B cell (primary cell): ENCODE measurements at regions not wholly inside any gene's neighbourhood (a gene's known extent, or its start where the extent isn't known, plus 50 kb on each side); places are given as distances from the start of the nearest gene placed in this dataset.

Experiments
- ATAC-seq: fragments of 200-7000 bp; cut with Tn5 transposase; one replicate; pipeline ENCODE4 v1.10.0; 2021; ENCODE audit warnings: low read depth, mild to moderate bottlenecking, moderate number of reproducible peaks, moderate library complexity
- CTCF ChIA-PET: fragments of 350-600 bp; sonication (Branson Sonifier 250); formaldehyde crosslinking; loops from one replicate; lab custom pipeline; 2021; ENCODE audit warnings: antibody characterized with exemption, inconsistent platforms; lab: Charles Lee
- POLR2A ChIA-PET: fragments of 350-600 bp; sonication (Branson Sonifier 250); formaldehyde crosslinking; loops from one replicate; lab custom pipeline; 2021; ENCODE audit warnings: antibody characterized with exemption; lab: Charles Lee
- DNase-seq: peaks from one replicate; pipeline ENCODE4 v3.0.0; 2013
- H2AFZ ChIP-seq: 2 replicates; pipeline ENCODE4 v1.6.1; 2012; ENCODE audit warnings: mild to moderate bottlenecking, low read depth, low read length; ENCODE audit not compliant: insufficient read depth, poor library complexity, severe bottlenecking
- H3K27ac ChIP-seq, 2 donors: 1 replicate in 1 of 2; 2 replicates in 1 of 2; pipeline ENCODE4 v1.5.1; 2012 to 2013; ENCODE audit warnings: low read length in 2 of 2, mild to moderate bottlenecking in 2 of 2, moderate library complexity in 1 of 2
- H3K27me3 ChIP-seq, 4 experiments: fragments of 200-600 bp in 1 of 4; sonication (generic) in 1 of 4; replicated peaks in 1 of 4; 1 replicate in 2 of 4; 2 replicates in 2 of 4; pipeline versions ENCODE4 v1.6.1 to v1.7.0; 2013 to 2016; ENCODE audit warnings: low read length in 3 of 4, mild to moderate bottlenecking in 2 of 4, mixed read lengths in 1 of 4, moderate library complexity in 1 of 4; ENCODE audit not compliant: insufficient read depth in 4 of 4, control insufficient read depth in 3 of 4; ENCODE audit errors: control extremely low read depth in 1 of 4
- H3K36me3 ChIP-seq, 2 experiments: replicated peaks in 1 of 2; 1 replicate in 1 of 2; 2 replicates in 1 of 2; pipeline versions ENCODE4 v1.6.1 to v1.7.1; 2013; ENCODE audit warnings: low read length in 1 of 2; ENCODE audit not compliant: insufficient read depth in 2 of 2, control insufficient read depth in 1 of 2; ENCODE audit errors: control extremely low read depth in 1 of 2, extremely low read depth in 1 of 2
- H3K4me1 ChIP-seq, 2 donors: fragments of 200-600 bp in 1 of 2; sonication (generic) in 1 of 2; 1 replicate in 1 of 2; 2 replicates in 1 of 2; pipeline versions ENCODE4 v1.5.1 to v1.6.1; 2013 to 2017; ENCODE audit warnings: low read length in 2 of 2; ENCODE audit not compliant: control insufficient read depth in 2 of 2, insufficient read depth in 2 of 2
- H3K4me2 ChIP-seq: replicated peaks from 2 replicates; pipeline ENCODE3; 2012; ENCODE audit warnings: mild to moderate bottlenecking, low read depth, low read length; ENCODE audit not compliant: poor library complexity, severe bottlenecking
- H3K4me3 ChIP-seq, 5 experiments: fragments of 200-600 bp in 1 of 5; sonication (generic) in 1 of 5; 1 replicate in 3 of 5; 2 replicates in 2 of 5; pipeline versions ENCODE4 v1.5.1 to v1.7.0; 2011 to 2016; ENCODE audit warnings: low read length in 4 of 5, mild to moderate bottlenecking in 4 of 5, low read depth in 2 of 5, control low read depth in 1 of 5, moderate library complexity in 1 of 5; ENCODE audit not compliant: insufficient read depth in 1 of 5; ENCODE audit errors: control extremely low read depth in 1 of 5, extremely low read depth in 1 of 5
- H3K79me2 ChIP-seq: fragments of 200-600 bp; sonication (generic); one replicate; pipeline ENCODE4 v1.6.0; 2016; ENCODE audit warnings: low read length; ENCODE audit not compliant: control insufficient read depth, insufficient read depth
- H3K9ac ChIP-seq: fragments of 200-600 bp; sonication (generic); 2 replicates; pipeline ENCODE4 v1.6.1; 2017; ENCODE audit warnings: mild to moderate bottlenecking, low read length, moderate library complexity
- H3K9me3 ChIP-seq, 3 donors: one replicate each; pipeline versions ENCODE4 v1.6.1 to v1.7.1; 2013; ENCODE audit warnings: low read length in 2 of 3; ENCODE audit not compliant: control insufficient read depth in 2 of 3, insufficient read depth in 1 of 3; ENCODE audit errors: control extremely low read depth in 1 of 3
- H4K20me1 ChIP-seq: 2 replicates; pipeline ENCODE4 v1.6.0; 2012; ENCODE audit warnings: mild to moderate bottlenecking, low read length; ENCODE audit not compliant: insufficient read depth, control insufficient read depth, poor library complexity, severe bottlenecking
- H3K27ac Mint-ChIP-seq: one replicate; pipeline ENCODE4 v1.8.0; 2021; ENCODE audit warnings: mixed read lengths
- H3K27me3 Mint-ChIP-seq: one replicate; pipeline ENCODE4 v1.8.0; 2021; ENCODE audit warnings: mixed read lengths
- H3K4me1 Mint-ChIP-seq: one replicate; pipeline ENCODE4 v1.8.0; 2021; ENCODE audit warnings: mixed read lengths
- H3K4me3 Mint-ChIP-seq: one replicate; pipeline ENCODE4 v1.8.0; 2021; ENCODE audit warnings: mixed read lengths
- H3K9me3 Mint-ChIP-seq: one replicate; pipeline ENCODE4 v1.8.0; 2022; ENCODE audit warnings: mixed read lengths; ENCODE audit not compliant: insufficient read depth
- EZH2 ChIP-seq: IDR thresholded peaks from 2 replicates; pipeline ENCODE4 v1.6.1; 2012; ENCODE audit warnings: borderline replicate concordance, low read depth, mild to moderate bottlenecking, moderate library complexity, low read length; ENCODE audit not compliant: insufficient read depth, poor library complexity, severe bottlenecking
- WGBS: methylation state at CpG from one replicate; pipeline ENCODE4 v1.1.5; 2013; ENCODE audit warnings: missing lambda C conversion rate; ENCODE audit not compliant: insufficient coverage; 5-methylcytosine and 5-hydroxymethylcytosine counted together
- intact Hi-C: fragments of 100-400 bp; cut with micrococcal nuclease; formaldehyde crosslinking; loops from one replicate; pipeline ENCODE4 v1.10.0; 2022
- TF ChIP-seq, protein P1 (sequence below): fragments of 200-600 bp; IDR thresholded peaks from one replicate; pipeline ENCODE4 v1.8.0; 2022; ENCODE audit warnings: antibody characterized with exemption, mild to moderate bottlenecking

DNA sequence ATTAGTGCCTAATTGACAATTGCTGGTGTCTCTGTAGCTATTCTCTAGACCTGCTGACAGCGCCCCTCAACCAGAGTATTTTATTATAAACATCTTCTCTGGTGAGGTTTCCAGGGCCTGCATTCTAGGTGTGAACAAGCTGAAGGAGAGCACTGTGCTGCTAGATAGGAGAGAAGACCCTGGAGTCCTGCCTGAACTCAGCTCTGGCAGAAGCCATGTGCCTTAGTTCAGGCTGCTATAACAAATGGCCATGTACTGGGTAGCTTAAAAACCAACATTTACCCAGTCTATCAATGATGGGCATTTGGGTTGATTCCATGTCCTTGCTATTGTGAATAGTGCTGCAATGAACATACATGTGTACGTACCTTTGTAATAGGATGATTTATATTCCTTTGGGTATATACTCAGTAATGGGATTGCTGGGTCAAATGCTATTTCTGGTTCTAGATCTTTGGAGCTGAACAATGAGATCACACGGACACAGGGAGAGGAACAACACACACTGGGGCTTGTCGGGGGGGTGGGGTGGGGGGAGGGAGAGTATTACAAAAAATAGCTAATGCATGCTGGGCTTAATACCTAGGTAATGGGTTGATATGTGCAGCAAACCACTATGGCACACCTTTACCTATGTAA lies 185.5 kb upstream of the CPEB2 start:
- no peaks in the 10 kb centered on the region for H4K20me1 ChIP-seq
- WGBS: 83% methylated on average over 3 of the region's 4 CpGs
- H3K4me3 Mint-ChIP-seq: no peak overlapping the region
- DNase-seq (no peak), ATAC-seq (no peak)
- H3K9me3 ChIP-seq: no peaks in the 10 kb centered on the region
- H3K27ac Mint-ChIP-seq: no peak overlapping the region
- no peak for TF ChIP-seq EZH2
- TF ChIP-seq, protein P1, sequence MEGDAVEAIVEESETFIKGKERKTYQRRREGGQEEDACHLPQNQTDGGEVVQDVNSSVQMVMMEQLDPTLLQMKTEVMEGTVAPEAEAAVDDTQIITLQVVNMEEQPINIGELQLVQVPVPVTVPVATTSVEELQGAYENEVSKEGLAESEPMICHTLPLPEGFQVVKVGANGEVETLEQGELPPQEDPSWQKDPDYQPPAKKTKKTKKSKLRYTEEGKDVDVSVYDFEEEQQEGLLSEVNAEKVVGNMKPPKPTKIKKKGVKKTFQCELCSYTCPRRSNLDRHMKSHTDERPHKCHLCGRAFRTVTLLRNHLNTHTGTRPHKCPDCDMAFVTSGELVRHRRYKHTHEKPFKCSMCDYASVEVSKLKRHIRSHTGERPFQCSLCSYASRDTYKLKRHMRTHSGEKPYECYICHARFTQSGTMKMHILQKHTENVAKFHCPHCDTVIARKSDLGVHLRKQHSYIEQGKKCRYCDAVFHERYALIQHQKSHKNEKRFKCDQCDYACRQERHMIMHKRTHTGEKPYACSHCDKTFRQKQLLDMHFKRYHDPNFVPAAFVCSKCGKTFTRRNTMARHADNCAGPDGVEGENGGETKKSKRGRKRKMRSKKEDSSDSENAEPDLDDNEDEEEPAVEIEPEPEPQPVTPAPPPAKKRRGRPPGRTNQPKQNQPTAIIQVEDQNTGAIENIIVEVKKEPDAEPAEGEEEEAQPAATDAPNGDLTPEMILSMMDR: no peak
- H3K27me3 Mint-ChIP-seq: no peaks in the 10 kb centered on the region
- intact Hi-C loops: no loop called here
- ChIA-PET POLR2A (no interaction called here), CTCF (no interaction called here)
- no peaks in the 10 kb centered on the region for H3K4me1 ChIP-seq
- H3K36me3 ChIP-seq: no peaks in the 10 kb centered on the region
- H2AFZ ChIP-seq: no peak overlapping the region
- H3K4me3 ChIP-seq: no peak overlapping the region
- H3K9ac ChIP-seq: no peak overlapping the region
- H3K79me2 ChIP-seq: no peaks in the 10 kb centered on the region
- no peaks in the 10 kb centered on the region for H3K4me1 Mint-ChIP-seq
- no peaks in the 10 kb centered on the region for H3K27me3 ChIP-seq
- no peak overlapping the region for H3K4me2 ChIP-seq
- no peaks in the 10 kb centered on the region for H3K9me3 Mint-ChIP-seq
- no peak overlapping the region for H3K27ac ChIP-seq

DNA sequence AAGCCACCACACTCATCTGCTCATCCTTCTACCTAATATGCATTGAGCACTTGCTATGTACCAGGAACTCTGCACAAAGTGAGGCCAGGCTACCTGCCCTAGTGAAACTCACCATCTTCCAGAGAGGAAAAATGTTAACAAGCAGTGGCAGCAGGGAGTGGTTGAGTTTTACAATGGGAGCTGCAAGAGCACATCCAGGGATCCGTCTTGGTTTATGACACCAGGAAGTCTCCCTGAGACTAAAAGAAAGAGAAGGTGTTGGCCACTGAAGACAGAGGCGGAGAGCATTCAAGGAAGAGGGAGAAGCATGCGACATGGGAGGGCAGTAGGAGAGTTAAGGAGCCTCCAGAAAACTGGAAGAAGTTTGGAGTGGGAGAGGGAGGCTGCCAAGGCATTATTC lies 178.1 kb upstream of the CPEB2 start:
- no peak for TF ChIP-seq EZH2
- TF ChIP-seq, protein P1: no peak
- intact Hi-C loops: no loop called here
- CTCF ChIA-PET: no interaction called here

More for the DNA sequence above, 178.1 kb upstream of the CPEB2 start:
- 94% methylated on average over 3 of the region's 3 CpGs for WGBS
- Mint-ChIP-seq H3K27ac (no peak overlapping the region), H3K4me1 (no peaks in the 10 kb centered on the region), H3K4me3 (no peak overlapping the region), H3K27me3 (no peaks in the 10 kb centered on the region), H3K9me3 (no peaks in the 10 kb centered on the region)
- Histone ChIP-seq H3K27ac (no peak overlapping the region), H3K9me3 (peaks cover 0 to 3% (median 0%) of the 10 kb centered on the region in 3 donors), H3K9ac (no peak overlapping the region), H3K79me2 (no peaks in the 10 kb centered on the region), H3K4me3 (no peak overlapping the region), H3K27me3 (no peaks in the 10 kb centered on the region), H3K36me3 (no peaks in the 10 kb centered on the region), H3K4me1 (no peaks in the 10 kb centered on the region), H2AFZ (no peak overlapping the region), H4K20me1 (no peaks in the 10 kb centered on the region), H3K4me2 (no peak overlapping the region)
- no peak for ATAC-seq
- DNase-seq: no peak
- POLR2A ChIA-PET: no interaction called here
